ENCODE measurements at regions not wholly inside any gene's neighbourhood (a gene's known extent, or its start where the extent isn't known, plus 50 kb on each side); places are given as distances from the start of the nearest gene placed in this dataset.

- Mint-ChIP-seq H3K9me3 (ENCODE audit: low read depth) (peaks cover 4% of the 10 kb centered on the region), H3K27me3 (peaks cover 21% of the 10 kb centered on the region), H3K36me3 (ENCODE audit: insufficient read depth) (no peaks in the 10 kb centered on the region), H3K4me1 (ENCODE audit: low read depth) (no peaks in the 10 kb centered on the region), H3K4me3 (ENCODE audit: low read depth) (no peak overlapping the region), H3K27ac (no peak overlapping the region)
- TF ChIP-seq CTCF (IDR thresholded peaks at IDR 0.05; ENCODE audit: unreplicated experiment), result no peak
- DNase-seq (ENCODE audit: low spot score, unreplicated experiment), result no peak
Measured at GRCh38 chr11:45457649-45458048, 171.5 kb upstream of the SYT13 start.

GRCh38 chr11:45456686-45457085, 170.5 kb upstream of the SYT13 start:
- Mint-ChIP-seq H3K4me1 (ENCODE audit: low read depth) (no peaks in the 10 kb centered on the region), H3K4me3 (ENCODE audit: low read depth) (no peak overlapping the region), H3K27me3 (peaks cover 21% of the 10 kb centered on the region), H3K9me3 (ENCODE audit: low read depth) (peaks cover 4% of the 10 kb centered on the region), H3K36me3 (ENCODE audit: insufficient read depth) (no peaks in the 10 kb centered on the region), H3K27ac (no peak overlapping the region)
- no peak for DNase-seq (ENCODE audit: low spot score, unreplicated experiment)
- TF ChIP-seq CTCF (IDR thresholded peaks at IDR 0.05; ENCODE audit: unreplicated experiment), result no peak

- Mint-ChIP-seq H3K4me1 (ENCODE audit: low read depth) (no peaks in the 10 kb centered on the region), H3K36me3 (ENCODE audit: insufficient read depth) (no peaks in the 10 kb centered on the region), H3K4me3 (ENCODE audit: low read depth) (no peak overlapping the region), H3K9me3 (ENCODE audit: low read depth) (peaks cover 4% of the 10 kb centered on the region), H3K27ac (no peak overlapping the region), H3K27me3 (peaks cover 18% of the 10 kb centered on the region)
- no peak for DNase-seq (ENCODE audit: low spot score, unreplicated experiment)
- TF ChIP-seq CTCF (IDR thresholded peaks at IDR 0.05; ENCODE audit: unreplicated experiment), result no peak
Measured at GRCh38 chr11:45455536-45455935, 169.4 kb upstream of the SYT13 start.

GRCh38 chr11:45454917-45455401, 168.8 kb upstream of the SYT13 start:
- H3K9me3 Mint-ChIP-seq (ENCODE audit: low read depth), result peaks cover 4% of the 10 kb centered on the region
- TF ChIP-seq CTCF (IDR thresholded peaks at IDR 0.05; ENCODE audit: unreplicated experiment), result no peak
- no peaks in the 10 kb centered on the region for H3K36me3 Mint-ChIP-seq (ENCODE audit: insufficient read depth)
- no peak overlapping the region for H3K4me3 Mint-ChIP-seq (ENCODE audit: low read depth)
- no peak for DNase-seq (ENCODE audit: low spot score, unreplicated experiment)
- H3K4me1 Mint-ChIP-seq (ENCODE audit: low read depth), result no peaks in the 10 kb centered on the region
- no peak overlapping the region for H3K27ac Mint-ChIP-seq
- peaks cover 15% of the 10 kb centered on the region for H3K27me3 Mint-ChIP-seq

- no peak for DNase-seq (ENCODE audit: low spot score, unreplicated experiment)
- no peaks in the 10 kb centered on the region for H3K36me3 Mint-ChIP-seq (ENCODE audit: insufficient read depth)
- no peak overlapping the region for H3K27ac Mint-ChIP-seq
- no peaks in the 10 kb centered on the region for H3K4me1 Mint-ChIP-seq (ENCODE audit: low read depth)
- TF ChIP-seq CTCF (IDR thresholded peaks at IDR 0.05; ENCODE audit: unreplicated experiment), result no peak
- H3K4me3 Mint-ChIP-seq (ENCODE audit: low read depth), result no peak overlapping the region
- H3K27me3 Mint-ChIP-seq, result peaks cover 15% of the 10 kb centered on the region
- peaks cover 4% of the 10 kb centered on the region for H3K9me3 Mint-ChIP-seq (ENCODE audit: low read depth)
Measured at GRCh38 chr11:45453721-45454120, 167.6 kb upstream of the SYT13 start.
